GM21619 (cell line): ENCODE measurements at regions not wholly inside any gene's neighbourhood (a gene's known extent, or its start where the extent isn't known, plus 50 kb on each side); places are given as distances from the start of the nearest gene placed in this dataset.
"Not testable (repeated sequence)": the region's sequence is repeated elsewhere in the genome, so short reads cannot be mapped to it uniquely, and the experiment has no call there.

Experiments
- ATAC-seq: cut with Tn5 transposase; IDR thresholded peaks from one replicate; pipeline ENCODE4 v1.9.1; 2021; ENCODE audit not compliant: unreplicated experiment

DNA sequence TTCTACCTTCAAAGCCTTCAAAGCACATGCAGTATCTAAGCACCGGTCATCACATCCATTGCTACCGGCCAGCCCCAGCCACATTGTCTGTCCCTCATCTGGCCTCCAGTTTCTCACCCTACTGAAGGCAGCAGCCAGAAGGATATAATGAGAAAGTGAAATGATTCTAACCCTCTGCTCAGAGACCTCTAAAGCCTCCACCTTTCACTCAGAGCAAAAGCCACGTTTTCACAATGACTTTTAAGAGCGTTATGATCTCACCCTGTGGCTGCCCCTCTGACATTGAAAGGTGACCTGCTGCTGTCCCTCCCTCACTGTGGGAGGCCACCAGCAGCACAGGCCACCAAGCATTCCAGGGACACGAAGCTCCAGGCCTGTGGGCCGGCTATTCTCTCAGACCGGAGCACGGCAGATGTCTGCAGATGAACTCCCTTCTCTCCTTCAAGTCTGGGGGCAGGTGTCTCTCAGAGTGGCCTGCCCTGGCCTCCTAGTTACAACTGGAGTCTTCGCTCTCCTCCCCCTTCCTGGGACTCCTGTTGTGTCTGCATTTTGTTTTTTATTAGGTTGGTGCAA lies 94.9 kb upstream of the EEPD1 start:
- ATAC-seq, result peak; percentile 67

DNA sequence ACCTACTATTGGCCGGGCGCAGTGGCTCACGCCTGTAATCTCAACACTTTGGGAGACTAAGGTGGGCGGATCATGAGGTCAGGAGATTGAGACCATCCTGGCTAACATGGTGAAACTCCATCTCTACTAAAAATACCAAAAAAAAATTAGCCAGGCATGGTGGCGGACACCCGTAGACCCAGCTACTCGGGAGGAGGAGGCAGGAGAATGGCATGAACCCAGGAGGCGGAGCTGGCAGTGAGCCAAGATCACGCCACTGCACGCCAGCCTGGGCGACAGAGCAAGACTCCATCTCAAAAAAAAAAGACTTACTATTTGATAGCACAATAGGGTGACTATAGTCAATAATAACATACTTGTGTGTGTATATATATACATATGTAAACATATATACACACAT lies 92.7 kb upstream of the EEPD1 start:
- ATAC-seq, result not testable (repeated sequence)

DNA sequence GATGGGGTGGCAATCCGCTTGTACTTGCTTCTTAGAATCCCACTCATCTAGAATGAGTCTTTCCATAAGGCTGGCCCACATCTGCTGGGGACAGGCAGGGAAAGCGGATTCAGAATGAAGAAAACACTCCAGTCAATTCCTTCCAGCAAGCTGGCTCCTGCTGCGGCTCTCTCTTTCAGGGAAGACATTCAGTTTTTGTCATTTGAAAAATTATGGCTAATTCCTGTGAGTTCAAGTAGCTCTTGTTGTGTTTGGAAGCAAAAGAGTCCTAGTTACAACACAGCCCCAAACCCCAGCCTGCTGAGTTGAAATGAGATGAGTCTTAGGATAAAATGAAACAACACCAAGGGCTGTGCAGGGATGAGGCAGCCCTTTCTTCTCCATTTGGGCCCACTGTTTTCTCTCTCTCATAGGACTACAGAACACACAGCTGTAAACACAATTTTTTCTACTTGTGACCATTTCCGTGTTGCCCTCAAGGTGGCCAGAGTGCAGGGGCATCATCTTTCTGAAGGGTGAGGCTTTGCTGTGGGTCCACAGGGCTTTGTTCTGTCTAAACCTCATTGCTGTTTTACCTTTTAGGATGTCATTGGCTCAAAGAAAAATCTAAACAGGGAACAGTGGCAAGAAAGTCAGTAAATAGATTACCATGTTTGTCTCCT lies 90.8 kb upstream of the EEPD1 start:
- no peak for ATAC-seq

DNA sequence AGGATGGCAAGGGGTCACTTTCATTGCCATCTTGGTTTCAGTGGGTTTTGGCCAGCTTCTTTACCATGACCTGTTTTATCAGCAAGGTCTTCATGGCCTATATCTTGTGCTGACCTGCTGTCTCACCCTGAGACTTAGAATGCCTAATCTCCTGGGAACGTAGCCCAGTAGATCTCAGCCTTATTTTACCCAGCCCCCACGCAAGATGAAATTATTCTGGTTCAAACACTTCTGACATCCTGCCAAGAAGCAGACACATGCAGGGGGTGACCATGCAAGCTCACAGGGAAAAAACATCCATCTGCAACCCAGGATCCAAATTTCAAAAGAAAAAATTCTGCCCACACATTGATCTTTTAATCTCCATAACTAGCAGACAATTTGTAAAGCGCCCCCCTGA lies 88.4 kb upstream of the EEPD1 start:
- no peak for ATAC-seq

DNA sequence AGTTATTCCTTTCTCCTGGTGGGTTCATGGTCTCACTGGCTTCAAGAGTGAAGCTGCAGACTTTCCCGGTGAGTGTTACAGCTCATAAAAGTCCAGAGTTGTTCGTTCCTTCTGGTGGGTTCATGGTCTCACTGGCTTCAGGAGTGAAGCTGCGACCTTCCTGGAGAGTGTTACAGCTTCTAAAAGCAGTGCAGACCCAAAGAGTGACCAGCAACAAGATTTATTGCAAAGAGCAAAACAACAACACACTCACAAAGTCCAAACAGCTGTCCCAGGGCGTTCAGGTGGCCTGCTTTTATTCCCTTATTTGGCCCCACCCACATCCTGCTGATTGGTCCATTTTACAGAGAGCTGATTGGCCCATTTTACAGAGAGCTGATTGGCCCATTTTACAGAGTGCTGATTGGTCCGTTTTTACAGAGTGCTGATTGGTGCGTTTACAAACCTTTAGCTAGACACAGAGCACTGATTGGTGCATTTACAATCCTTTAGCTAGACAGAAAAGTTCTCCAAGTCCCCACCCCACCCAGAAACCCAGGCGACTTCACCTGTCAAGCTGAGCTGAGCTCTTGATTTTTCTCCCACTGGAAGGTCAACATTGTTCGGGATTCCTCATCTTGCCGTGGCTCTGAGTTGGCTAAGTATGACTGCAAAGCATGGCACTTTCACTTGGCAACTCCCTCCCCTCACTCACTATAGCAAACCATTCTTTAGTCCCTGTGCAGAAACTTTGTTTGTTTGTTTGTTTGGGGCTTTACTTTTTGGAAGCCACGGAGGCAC lies 87.3 kb upstream of the EEPD1 start:
- not testable (repeated sequence) for ATAC-seq

DNA sequence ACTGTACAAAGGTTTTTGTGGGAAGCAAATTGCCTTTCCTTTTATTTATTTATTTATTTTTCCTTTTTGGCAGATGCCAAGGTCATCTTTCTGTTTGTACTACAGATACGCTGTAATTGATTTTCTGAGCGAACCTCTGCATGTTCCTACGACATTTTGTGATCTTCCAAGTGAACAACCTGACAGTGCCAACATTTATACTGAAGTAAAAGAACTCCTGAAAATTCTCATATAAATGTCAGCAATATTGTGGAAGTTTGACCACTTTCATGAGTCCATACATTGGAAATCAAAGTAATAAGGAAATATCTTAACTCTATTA lies 86.8 kb upstream of the EEPD1 start:
- ATAC-seq, result no peak

DNA sequence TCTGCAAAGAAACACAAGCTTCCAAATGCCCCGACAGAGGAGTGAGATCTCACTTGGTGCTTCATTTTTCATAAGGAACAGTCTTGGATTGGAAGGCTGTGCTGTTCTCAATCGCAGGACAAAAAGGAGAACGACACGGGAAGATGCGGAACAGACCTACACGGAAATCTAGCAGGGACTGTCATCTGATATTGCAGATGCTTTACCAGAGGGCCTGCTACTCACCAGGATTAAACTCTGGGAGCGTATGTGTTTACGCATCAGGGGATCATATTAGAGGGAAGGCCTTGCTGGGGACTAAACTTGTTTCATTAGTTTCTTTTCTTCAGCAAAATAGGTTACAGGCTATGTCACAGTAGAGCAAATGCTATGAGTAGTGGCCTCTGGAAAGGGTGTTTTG lies 82.8 kb upstream of the EEPD1 start:
- no peak for ATAC-seq

DNA sequence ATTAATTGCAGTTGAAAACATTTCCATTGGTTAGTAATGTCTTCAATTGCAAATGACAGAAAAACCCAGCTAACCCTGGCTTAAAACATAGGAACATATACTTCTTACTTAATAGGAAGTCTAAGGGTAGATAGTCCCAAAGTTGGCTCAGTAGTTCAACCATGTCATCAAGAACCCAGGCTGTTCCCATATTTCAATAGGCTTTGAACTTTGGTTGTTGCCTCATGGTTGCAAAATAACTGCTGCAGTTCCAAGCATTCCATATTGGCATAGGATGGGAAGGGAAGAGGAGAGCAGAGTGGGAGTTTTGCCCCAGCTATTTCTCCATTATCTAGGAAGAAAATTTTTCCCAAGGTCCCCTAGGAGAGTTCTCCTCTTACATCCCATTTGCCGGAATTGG lies 81.4 kb upstream of the EEPD1 start:
- ATAC-seq, result no peak

DNA sequence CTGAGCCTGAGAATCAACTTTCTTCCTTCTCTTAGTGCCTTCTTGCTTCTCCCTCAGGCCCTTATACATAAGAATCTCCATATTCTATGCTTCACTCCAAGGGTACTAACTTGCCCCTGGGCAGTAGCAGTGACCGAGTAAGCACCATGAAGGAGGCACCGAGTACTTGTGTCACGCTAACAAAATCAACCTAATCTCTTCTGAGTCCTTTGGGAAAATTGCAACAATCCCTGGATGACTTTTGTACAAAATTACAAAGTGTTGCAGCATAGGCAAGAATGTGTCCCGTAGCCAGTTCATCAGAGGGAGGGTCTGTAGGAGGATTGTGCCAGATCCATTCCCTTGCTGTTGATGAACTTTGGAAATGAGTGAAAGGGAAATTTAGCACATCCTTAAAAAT lies 80.4 kb upstream of the EEPD1 start:
- no peak for ATAC-seq

DNA sequence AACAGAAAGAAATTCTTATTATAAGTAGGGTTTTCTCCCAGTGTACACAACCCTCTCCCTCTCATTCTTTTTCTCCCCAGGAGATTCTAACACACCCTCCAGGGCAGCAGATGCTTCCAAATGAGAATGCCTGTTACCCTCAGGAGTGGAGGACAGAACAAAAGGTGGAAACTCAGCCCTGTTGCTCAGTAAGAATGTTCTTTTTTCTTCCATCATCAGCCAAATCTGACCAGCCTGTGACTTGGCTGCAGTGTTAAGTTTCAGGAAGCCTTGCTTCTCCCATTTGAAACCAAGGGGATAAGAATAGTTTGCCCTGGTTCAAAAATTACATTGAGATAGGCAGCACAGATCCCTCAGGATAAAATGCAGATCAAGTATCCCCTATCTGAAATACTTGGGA lies 77.5 kb upstream of the EEPD1 start:
- no peak for ATAC-seq

DNA sequence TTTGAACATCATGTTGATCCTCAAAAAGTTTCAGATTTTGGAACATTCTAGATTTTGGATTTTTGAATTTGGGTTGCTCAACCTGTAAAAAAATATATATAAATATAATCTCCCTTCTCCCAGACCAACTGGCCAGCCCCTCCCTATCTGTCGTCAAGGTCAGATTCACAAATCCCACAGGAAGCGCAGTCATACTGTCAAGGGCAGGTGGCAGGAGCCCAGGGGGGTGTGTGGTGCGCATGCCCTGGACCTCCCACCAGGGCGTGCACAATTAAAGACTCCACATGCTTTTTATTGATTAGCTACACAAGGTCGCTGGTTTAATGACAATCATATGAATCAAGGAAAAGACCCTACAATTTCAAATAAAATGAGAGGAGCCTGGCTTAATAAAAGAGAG lies 77.0 kb upstream of the EEPD1 start:
- no peak for ATAC-seq

DNA sequence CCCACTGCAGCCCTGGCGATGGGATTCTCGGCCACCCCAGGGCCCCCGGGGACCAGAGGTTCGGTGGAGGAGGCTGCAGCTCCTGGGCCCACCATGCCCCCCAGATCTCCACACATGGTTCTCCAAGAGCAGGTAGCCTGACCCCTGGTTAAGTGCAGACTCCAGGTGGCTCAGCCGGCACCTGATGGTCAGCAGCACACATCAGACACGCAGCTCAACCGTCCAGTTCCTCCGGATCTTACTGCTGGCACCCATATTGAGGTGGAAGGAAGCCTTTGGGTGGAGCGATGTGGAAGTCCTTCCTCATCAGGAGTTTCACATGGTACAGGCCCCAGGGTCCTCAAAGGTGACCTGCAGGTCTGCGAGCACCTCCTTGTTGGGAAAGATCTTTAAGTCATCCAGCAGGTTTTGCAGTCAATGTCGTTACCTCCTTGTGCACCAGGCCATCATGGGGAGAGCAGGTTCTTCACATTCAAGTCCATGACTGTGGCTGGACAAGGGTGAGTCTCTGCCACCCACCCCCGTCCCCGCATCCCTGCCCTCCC lies 74.2 kb upstream of the EEPD1 start:
- ATAC-seq, result no peak

DNA sequence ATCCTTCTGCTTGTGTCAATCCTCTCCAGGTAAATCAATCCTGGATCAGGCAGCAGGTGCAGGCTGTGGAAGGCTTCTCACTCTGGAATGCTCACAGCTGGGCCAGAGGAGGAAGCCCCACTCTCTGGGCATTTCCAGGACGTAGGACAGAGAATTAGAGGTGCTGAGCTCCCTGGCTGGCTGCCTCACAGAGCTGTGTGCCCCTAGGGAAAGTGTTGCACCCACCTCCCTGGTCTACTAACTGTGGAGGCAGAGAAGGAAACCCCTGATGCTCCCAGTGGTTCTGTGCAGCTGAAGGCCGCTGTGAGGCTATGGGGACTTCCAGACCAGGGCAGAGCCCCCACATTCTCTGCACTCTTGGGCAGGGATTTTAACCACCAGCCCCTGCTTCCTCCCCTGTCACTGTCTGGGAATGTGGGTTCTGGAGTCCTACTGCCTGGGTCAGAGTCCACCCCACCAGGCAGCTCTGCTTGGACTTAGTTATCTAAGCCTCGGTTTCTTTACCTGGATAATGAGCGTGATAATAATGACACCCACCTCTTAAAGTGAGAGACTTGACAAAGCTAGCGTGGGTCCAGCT lies 73.5 kb upstream of the EEPD1 start:
- no peak for ATAC-seq

DNA sequence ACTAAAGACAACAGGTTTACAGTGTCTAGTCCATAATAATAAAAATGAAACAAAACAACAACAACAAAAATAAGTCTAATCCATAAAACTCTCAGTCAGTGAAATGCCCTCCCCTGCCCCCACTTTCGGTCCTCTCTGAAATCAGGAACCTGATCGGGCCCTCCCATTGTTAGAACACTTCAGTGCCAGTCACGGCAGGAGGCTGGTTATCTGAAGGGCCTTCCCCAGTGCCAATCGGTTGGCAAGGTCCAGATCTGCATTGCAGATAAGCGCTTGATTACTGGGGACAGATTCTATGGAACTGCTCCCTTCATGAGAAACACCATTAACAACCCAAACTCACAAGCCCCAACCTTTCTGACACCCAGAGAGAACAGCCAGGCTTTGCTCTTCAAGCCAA lies 72.2 kb upstream of the EEPD1 start:
- ATAC-seq, result no peak

DNA sequence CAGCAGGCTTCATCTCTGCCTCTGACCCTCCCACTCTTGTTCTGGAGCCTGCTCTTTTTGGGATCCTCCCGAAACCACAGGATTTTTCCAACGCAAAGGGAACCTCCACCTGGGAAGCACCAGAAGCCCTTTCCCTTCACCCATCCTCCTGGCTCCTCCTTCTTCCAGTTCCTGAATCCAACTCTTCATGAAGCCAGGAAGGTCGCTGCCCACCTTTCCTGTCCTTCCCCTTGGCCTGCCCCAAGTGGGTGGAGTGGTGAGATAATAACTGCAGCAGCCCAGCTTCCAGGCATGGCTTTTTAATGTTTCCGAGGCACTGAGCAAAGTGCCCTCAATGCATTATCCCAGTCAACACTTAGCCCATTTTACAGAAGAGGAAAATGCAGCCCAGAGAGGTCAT lies 70.8 kb upstream of the EEPD1 start:
- no peak for ATAC-seq

DNA sequence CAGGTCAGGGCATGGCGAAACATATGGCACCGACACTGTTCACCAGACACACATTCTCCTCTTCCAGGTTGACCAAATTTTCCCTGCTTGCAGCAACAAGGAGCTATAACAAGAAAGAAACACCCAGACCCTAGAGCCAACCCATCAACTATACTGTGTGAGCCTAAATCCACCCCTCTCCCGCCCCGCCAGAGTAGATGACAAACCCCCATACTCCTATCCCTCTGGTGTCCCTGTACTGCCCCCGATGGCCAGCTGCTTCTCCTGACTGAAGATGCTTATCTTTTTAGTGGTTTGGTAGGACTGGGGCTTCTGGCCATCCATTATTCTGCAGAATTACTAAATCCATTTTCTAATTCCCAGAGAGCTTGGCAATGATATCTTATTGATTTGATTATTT lies 70.1 kb upstream of the EEPD1 start:
- ATAC-seq, result no peak

DNA sequence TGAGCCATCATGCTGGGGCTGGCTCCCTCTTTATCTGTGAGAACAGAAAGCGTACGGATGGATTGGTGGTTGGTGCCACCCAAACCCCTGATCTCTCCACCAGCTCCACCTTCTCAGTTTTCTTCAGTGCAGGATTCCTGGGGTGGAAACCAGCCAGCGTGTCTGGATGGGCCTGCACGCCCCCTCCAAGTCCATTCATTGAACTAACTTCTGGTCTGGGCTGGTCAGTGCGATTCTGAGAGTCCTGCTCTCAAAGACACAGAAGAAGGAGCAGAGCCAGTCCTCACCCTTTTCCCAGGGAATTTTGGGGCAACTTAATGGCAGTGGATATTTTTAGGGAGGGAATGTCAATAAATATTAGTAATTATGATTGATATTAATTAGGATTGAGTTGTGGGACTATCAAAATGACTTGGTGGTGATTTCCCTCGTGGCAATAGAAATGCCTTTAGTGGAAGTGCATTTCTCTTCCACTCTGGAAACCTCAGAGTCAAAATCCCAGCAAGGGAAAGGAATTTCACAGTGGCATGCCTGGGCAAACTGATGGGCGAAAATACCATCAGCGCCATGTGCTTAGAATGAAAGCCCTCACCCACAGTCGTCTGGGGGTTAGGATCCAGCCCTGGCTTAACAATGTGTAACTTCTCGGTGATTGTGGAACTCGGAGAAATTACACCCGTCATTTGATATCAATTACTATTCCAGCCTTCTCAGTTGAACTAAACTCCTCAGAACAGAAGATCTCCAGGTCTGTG lies 69.3 kb upstream of the EEPD1 start:
- no peak for ATAC-seq

DNA sequence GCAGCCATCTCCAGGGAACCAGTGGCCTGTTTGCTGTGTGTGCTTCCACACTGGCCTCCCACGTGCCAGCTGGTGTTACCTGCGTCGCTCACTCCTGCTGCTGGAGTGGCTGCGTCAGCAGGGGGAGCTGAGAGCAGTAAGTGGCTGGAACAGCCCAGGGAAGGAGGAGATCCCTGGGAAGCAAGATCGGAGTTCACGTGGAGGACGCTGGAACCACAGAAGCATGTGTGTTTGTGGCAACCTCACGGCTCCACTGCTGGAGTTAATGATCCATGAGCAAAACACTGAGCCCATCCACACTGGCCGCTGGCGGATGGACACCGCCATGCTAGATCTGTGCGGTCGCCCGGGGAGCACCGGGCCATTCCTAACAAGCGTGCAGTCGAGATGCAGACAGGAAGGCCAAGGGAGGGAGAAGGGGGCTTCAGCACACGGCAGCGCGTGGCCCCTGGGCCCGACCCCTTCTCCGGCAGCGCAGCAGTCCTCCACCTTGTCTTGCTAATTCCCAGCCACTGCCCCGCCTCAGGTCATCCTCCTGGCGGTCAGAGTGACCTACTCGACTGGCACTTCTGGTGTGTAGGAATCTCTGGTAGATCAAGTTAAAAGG lies 68.5 kb upstream of the EEPD1 start:
- ATAC-seq, result no peak

DNA sequence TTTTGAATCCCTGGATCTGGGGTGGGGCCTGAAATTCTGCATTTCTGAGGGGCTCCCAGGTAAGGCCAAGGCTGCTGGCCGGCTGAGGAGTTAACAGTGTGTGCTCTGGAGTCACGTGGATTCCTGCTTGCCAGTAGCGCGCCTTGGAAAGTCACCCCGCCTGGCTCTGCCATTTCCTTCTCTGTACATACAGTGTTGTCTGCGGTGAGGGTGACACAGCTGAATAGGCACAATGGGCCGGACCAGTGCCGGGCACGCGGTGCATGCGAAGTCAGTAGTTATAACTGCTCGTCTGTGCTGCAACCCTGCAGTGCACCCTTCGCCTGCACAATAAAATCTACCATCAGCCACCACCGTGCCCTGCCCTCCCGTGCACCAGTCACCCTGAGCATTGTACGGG lies 68.0 kb upstream of the EEPD1 start:
- no peak for ATAC-seq

DNA sequence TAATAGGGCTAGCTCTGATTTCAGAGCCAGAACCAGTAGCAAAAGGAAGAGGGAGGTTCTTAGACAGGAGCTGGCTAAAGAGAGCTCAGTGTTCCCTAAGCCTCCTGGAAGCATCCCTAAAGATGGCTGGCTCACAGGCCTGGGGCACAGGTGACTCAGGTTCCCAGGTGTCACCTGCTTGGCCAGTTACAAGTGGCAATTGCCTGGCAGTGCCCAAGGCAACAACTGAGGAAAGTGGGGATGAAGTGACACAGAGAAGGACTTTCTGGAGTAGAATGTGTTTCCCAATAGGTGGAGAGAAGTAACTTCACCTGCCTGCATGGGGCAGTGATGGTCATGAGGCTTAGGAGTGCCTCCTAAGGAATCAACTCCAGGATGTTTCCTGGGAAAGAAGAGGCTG lies 66.5 kb upstream of the EEPD1 start:
- ATAC-seq, result no peak

DNA sequence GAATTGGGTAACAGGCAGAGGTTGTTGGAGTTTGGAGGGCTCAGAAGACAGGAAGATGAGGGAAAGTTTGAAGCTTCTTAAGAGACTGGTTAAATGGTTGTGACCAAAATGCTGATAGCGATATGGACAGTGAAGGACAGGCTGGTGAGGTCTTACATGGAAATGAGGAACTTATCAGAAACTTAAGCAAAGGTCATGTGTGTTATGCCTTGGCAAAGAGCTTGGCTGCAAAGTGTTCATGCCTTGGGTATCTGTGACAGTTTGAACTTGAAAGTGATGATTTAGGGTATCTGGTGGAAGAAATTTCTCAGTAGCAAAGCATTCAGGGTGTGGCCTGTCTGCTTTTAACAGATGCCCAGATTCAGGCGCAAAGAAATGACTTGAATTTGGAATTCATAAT lies 64.5 kb upstream of the EEPD1 start:
- ATAC-seq, result no peak
